Right cardiac atrium (tissue), 5 donors: ENCODE measurements at regions not wholly inside any gene's neighbourhood (a gene's known extent, or its start where the extent isn't known, plus 50 kb on each side); places are given as distances from the start of the nearest gene placed in this dataset.
"Not testable (repeated sequence)": the region's sequence is repeated elsewhere in the genome, so short reads cannot be mapped to it uniquely, and the experiment has no call there.

ENCODE experiments used
- ATAC-seq, 2 donors: fragments of 200-7000 bp; cut with Tn5 transposase; one replicate each; pipeline versions ENCODE4 v1.8.0 to v1.9.1; 2020; ENCODE audit warnings: moderate library complexity in 2 of 2, mild to moderate bottlenecking in 1 of 2
- DNase-seq, 3 donors: peaks; one replicate each; pipeline ENCODE4 v3.0.0-alpha.2; 2020
- H3K27ac ChIP-seq: one replicate; pipeline ENCODE4 v1.5.1; 2013; ENCODE audit warnings: mild to moderate bottlenecking, low read length, control low read depth, moderate library complexity
- H3K27me3 ChIP-seq: one replicate; pipeline ENCODE4 v1.6.1; 2013; ENCODE audit not compliant: control insufficient read depth, insufficient read depth
- H3K4me1 ChIP-seq: one replicate; pipeline ENCODE4 v1.6.1; 2013; ENCODE audit warnings: low read length; ENCODE audit not compliant: control insufficient read depth, insufficient read depth
- H3K4me3 ChIP-seq: one replicate; pipeline ENCODE4 v1.5.1; 2013; ENCODE audit warnings: low read length, control low read depth
- H3K9me3 ChIP-seq: one replicate; pipeline ENCODE4 v1.6.1; 2013; ENCODE audit warnings: low read length; ENCODE audit not compliant: control insufficient read depth
- WGBS: extraction: QIAGEN DNeasy Blood & Tissue Kit; methylation state at CpG from one replicate; pipeline ENCODE4 v1.1.7; 2013; 5-methylcytosine and 5-hydroxymethylcytosine counted together
- intact Hi-C, 4 donors: fragments of 100-400 bp; cut with DNase I; formaldehyde crosslinking; loops; one replicate each; pipeline versions ENCODE4 v1.11.0 to v1.14.0; 2022 to 2023
- donor health status: healthy with polysubstance abuse.
- donor health status: DM: no; HTN: yes; CAD: no.
- donor health status: DM: no; HTN: no; CAD: no.
- donor health status: DM: no; HTN: yes; CAD: no; lungs with severe emphysema.
- donor health status: DM: yes; HTN: yes; CAD: no.

DNA sequence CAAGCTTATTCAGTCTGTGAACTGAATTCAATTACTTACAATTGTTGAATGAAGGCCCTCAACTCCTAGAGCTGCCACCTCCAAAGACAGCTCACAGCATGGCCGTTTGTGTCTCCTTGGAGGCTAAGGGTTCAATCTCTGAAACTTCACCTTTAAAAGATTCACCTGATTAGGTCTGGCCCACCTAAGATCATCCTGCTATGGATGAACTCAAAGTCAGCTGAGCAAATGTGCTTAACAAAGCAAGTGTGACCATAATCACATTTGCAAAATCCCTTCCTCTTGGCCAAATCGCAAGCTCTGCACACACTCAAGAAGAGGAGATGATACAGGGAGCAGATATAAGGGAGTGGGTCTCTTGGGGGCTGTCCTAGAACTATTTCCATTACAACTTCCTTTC lies 105.0 kb upstream of the FAM90A1 start:
- 81% methylated on average over 2 of the region's 2 CpGs for WGBS
- intact Hi-C loops, DNase-seq, H3K27me3 ChIP-seq, H3K9me3 ChIP-seq, H3K4me1 ChIP-seq, ATAC-seq, H3K27ac ChIP-seq, H3K4me3 ChIP-seq: not testable (repeated sequence)

DNA sequence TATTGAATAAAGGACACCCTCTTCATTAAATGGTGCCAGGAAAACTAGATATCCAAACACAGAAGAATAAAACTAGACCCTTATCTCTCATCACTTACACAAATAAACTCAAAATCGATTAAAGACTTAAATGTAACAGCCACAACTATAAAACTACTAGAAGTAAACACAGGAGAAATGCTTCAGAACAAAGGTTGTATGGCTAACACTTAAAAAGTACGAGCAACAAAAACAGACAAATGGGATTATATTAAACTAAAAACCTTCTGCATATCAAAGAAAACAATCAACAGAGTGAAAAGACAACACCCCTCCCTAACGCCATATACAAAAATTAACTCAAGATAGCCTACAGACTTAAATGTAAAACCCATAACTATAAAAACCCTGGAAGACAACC lies 104.7 kb upstream of the CLEC6A start:
- 85% methylated on average over 3 of the region's 3 CpGs for WGBS

DNA sequence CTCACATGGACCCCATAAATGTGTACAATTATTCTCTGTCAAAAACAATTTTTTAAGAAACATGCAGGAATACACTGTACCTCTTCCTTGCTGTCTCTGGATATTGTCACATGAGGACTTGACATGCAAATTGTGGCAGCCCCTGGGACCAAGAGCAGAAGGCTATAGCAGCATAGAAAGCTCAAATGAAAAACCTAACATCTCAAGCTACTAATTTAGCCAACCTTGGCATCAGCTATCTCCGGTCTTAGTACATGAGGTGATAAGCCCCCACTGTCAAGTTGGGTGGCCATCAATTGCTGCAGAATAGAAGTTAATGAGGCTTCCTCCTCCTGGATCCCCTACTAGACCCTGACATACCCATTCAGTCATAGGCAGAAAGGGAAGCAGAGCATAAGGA lies 101.0 kb upstream of the CLEC6A start:
- WGBS, result 59% methylated on average over 1 of the region's 1 CpG
- H3K4me1 ChIP-seq, ATAC-seq, H3K27ac ChIP-seq, H3K9me3 ChIP-seq, H3K27me3 ChIP-seq, intact Hi-C loops, H3K4me3 ChIP-seq, DNase-seq: not testable (repeated sequence)

More for the DNA sequence above, 104.7 kb upstream of the CLEC6A start:
- H3K27ac ChIP-seq, H3K9me3 ChIP-seq, H3K27me3 ChIP-seq, ATAC-seq, H3K4me1 ChIP-seq, DNase-seq, H3K4me3 ChIP-seq, intact Hi-C loops: not testable (repeated sequence)

DNA sequence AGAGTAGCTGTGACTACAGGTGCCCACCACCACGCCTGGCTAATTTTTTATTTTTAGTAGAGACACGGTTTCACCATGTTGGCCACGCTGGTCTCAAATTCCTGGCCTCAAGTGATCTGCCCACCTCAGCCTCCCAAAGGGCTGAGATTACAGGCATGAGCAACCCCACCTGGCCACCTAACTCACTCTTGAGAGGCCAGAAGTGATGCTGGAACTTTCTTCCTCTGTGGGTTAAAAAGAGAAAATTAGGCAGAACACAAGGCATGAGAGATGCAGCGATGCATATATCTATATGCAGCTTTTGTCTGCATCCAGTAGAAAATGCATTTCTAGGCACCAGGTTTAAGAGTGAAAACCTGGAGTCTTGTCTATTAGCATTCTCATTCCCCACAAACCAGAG lies 100.2 kb upstream of the CLEC6A start:
- DNase-seq, H3K27me3 ChIP-seq, intact Hi-C loops, H3K4me1 ChIP-seq, H3K27ac ChIP-seq, H3K4me3 ChIP-seq, ATAC-seq, H3K9me3 ChIP-seq: not testable (repeated sequence)
- WGBS, result 90% methylated on average over 4 of the region's 4 CpGs

DNA sequence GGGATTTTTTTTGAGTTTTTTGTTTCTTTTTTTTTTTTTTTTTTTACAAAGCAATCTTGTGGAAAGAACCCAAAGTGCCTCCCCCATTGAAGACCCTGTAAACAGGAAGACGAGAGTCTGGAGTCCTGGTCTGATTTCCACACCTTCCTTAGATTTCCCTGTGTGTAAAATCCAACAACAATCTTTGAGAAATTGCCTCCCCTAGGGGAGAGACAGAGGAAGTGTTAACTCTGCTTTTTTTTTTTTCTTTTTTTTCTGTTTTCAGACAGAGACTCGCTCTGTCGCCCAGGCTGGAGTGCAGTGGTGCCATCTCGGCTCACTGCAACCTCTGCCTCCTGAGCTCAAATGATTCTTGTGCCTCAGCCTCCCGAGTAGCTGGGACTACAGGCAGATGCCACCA lies 82.0 kb upstream of the CLEC6A start:
- intact Hi-C loops, H3K4me1 ChIP-seq, ATAC-seq, H3K9me3 ChIP-seq, H3K27ac ChIP-seq, H3K27me3 ChIP-seq, DNase-seq, H3K4me3 ChIP-seq: not testable (repeated sequence)
- 23% methylated on average over 5 of the region's 5 CpGs for WGBS

DNA sequence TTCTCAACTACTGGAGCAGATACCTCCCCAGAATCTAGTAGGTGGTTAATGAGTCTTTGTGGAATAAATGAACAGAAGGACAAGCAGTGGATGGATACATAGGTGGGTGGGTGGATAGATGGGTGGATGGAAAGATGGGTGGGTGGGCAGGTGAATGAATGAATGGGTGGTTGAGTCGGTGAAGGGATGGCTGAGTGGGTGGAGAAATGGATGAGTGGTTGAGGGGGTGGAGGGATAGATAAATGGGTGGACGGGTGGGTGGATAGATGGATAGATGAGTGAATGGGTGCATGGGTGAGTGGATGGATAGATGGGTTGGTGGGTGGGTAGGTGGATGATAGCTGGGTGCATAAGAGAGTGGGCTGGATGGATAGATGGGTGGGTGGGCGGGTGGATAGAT lies 80.6 kb upstream of the CLEC6A start:
- ATAC-seq, H3K27me3 ChIP-seq, DNase-seq, H3K27ac ChIP-seq, H3K4me3 ChIP-seq, H3K9me3 ChIP-seq, intact Hi-C loops, H3K4me1 ChIP-seq: not testable (repeated sequence)
- 68% methylated on average over 3 of the region's 3 CpGs for WGBS

DNA sequence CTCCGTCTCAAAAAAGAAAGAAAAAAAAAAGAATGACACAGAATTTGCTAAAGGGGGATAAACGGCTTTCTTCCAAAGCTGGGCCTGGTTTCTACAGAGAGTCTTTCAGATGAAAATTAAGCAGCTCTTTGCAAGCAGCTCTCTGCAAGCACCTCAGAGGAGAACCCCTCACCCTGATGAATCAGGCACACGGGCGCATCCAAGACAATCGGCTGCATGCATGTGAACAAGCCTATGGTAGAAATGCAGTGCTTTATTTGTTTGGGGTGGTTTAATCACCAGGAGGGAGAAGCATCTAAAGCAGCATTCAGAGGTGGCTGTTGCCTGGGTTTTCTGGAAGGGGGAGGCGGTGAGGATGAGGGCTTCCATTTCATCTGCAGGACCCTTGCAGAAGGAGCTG lies 78.0 kb upstream of the CLEC6A start:
- H3K27ac ChIP-seq, H3K4me3 ChIP-seq, H3K9me3 ChIP-seq, DNase-seq, H3K27me3 ChIP-seq, H3K4me1 ChIP-seq, intact Hi-C loops, ATAC-seq: not testable (repeated sequence)
- WGBS, result 67% methylated on average over 6 of the region's 6 CpGs

DNA sequence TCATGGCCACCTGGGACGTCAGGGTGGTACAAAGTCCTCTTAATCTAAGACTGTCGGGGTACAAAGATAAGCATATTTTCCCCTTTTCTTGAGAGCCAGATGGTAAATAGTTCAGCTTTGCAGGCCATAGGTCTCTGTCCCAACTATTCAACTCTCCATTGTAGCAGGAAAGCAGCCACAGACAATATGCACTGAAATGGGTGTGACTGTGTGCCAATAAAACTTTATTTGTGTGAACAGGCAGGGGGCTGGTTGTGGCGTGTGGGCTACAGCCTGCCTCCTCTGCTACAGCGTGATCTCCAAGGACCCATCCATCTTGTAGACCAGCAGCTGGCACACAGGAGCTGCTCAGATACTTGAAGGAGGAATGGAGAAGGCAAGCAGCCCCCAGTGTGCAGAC lies 73.2 kb upstream of the CLEC6A start:
- H3K9me3 ChIP-seq, H3K4me1 ChIP-seq, DNase-seq, H3K4me3 ChIP-seq, H3K27me3 ChIP-seq, ATAC-seq, intact Hi-C loops, H3K27ac ChIP-seq: not testable (repeated sequence)
- WGBS, result 81% methylated on average over 4 of the region's 4 CpGs

DNA sequence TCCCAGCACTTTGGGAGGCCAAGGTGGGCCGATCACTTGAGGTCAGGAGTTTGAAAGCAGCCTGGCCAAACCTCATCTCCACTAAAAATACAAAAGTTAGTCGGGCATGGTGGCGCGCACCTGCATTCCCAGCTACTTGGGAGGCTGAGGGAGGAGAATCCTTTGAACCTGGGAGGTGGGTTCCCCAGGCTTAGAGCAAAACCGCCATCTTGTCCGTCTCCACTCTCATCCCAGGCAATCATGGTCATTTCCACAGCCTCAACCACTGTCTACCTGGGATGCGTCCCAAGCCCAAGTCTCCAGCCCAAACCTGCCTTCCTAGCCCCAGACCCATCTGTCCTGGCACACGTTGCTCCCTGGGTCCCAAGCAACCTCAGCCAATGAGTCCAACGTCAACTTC lies 71.1 kb upstream of the CLEC6A start:
- ATAC-seq, result not testable (repeated sequence)
- 86% methylated on average over 9 of the region's 9 CpGs for WGBS

DNA sequence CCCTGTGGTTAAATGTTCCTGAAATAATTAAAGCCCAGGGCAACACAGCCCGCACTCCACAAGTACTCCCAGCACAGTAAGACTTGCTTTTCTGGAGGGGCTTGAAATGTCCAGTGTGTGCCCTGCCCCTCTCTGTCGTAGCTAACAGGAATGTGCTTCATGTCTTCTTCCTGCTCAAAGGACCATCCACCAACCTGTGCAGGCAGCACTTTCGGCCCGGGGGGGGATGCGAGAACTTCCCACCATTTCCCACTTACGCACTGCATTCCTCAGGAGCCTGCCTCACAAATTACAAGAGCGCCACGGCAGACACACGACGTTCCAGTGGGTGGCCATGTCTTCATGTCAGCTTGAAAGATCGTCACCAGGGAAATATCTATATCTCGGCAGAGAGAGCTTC lies 70.3 kb upstream of the CLEC6A start:
- H3K4me3 ChIP-seq, H3K27ac ChIP-seq, H3K27me3 ChIP-seq, H3K4me1 ChIP-seq, DNase-seq, H3K9me3 ChIP-seq, ATAC-seq, intact Hi-C loops: not testable (repeated sequence)
- 76% methylated on average over 12 of the region's 12 CpGs for WGBS

More for the DNA sequence above, 71.1 kb upstream of the CLEC6A start:
- H3K4me1 ChIP-seq, DNase-seq, H3K27me3 ChIP-seq, H3K4me3 ChIP-seq, intact Hi-C loops, H3K27ac ChIP-seq, H3K9me3 ChIP-seq: not testable (repeated sequence)

DNA sequence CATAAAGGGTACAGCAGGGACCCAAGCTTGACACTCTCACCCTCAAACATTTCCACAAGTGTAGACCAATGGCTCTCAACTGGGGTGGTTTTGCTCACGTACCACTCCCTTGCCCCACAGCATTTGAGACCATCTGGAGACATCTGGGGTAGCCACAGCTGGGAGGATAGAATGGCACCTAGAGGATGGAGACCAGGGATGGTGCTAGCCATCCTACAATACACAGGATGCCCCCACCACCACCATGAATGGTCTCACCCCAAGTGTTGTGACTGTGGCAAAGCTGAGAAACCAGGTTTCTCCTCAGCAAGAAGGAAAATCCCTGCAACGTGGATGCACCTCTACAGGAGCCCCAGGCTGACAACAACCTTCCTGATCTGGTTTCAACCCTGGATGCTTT lies 69.1 kb upstream of the CLEC6A start:
- ATAC-seq, H3K4me3 ChIP-seq, DNase-seq, intact Hi-C loops, H3K4me1 ChIP-seq, H3K27ac ChIP-seq, H3K9me3 ChIP-seq, H3K27me3 ChIP-seq: not testable (repeated sequence)
- WGBS, result 93% methylated on average over 2 of the region's 2 CpGs

DNA sequence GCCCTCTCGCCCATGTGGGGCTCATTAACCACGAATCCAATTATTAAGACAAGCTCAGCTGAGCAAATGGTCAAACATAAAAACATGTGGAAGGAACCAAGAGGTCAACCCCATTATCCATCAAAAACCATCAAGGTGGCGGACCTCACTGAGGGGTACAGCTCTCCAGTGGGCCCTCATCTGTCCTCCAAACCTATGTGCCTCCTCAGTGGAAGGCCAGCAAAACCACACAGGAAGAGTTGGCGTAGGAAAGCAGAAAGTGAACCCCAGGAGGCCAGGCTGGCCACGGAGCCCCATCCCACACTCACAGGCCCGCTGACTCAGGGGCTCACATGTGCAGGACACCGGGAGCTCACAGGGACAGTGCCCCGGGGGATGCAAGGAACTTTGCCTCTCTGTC lies 66.5 kb upstream of the CLEC6A start:
- ATAC-seq, H3K27ac ChIP-seq, H3K9me3 ChIP-seq, H3K4me1 ChIP-seq, H3K27me3 ChIP-seq, DNase-seq, H3K4me3 ChIP-seq, intact Hi-C loops: not testable (repeated sequence)
- WGBS, result 70% methylated on average over 8 of the region's 8 CpGs
